NT2/D1 (cell line): ENCODE measurements at regions not wholly inside any gene's neighbourhood (a gene's known extent, or its start where the extent isn't known, plus 50 kb on each side); places are given as distances from the start of the nearest gene placed in this dataset.

Source experiments
- DNase-seq: peaks from one replicate; pipeline ENCODE4 v3.0.0-alpha.2; 2011; ENCODE audit warnings: low read depth, low spot score
- H3K27me3 ChIP-seq: 2 replicates; pipeline ENCODE4 v1.6.0; 2011; ENCODE audit warnings: mild to moderate bottlenecking; ENCODE audit not compliant: insufficient read length, insufficient read depth
- H3K36me3 ChIP-seq: 2 replicates; pipeline ENCODE4 v1.6.1; 2011; ENCODE audit warnings: mild to moderate bottlenecking, low read length, mixed read lengths; ENCODE audit not compliant: insufficient read depth, insufficient read length
- H3K4me1 ChIP-seq: 2 replicates; pipeline ENCODE4 v1.5.1; 2011; ENCODE audit not compliant: insufficient read depth, insufficient read length
- H3K4me3 ChIP-seq: 2 replicates; pipeline ENCODE4 v1.5.1; 2011; ENCODE audit warnings: low read depth; ENCODE audit not compliant: insufficient read length
- H3K9ac ChIP-seq: 2 replicates; pipeline ENCODE4 v1.6.0; 2011; ENCODE audit warnings: low read depth; ENCODE audit not compliant: insufficient read length
- H3K9me3 ChIP-seq: 2 replicates; pipeline ENCODE4 v1.5.1; 2011; ENCODE audit warnings: mild to moderate bottlenecking, low read length; ENCODE audit not compliant: insufficient read depth
- SUZ12 ChIP-seq: IDR thresholded peaks from 2 replicates; pipeline ENCODE4 v1.6.1; 2011; ENCODE audit not compliant: insufficient read length, insufficient read depth; ENCODE audit errors: extremely low read depth
- YY1 ChIP-seq: IDR thresholded peaks from 2 replicates; pipeline ENCODE4 v1.6.1; 2011; ENCODE audit not compliant: insufficient read length, insufficient read depth
- ZNF274 ChIP-seq: IDR thresholded peaks from 2 replicates; pipeline ENCODE4 v1.6.1; 2011; ENCODE audit warnings: mild to moderate bottlenecking, low read depth, low read length

- no peaks in the 10 kb centered on the region for H3K9me3 ChIP-seq
- H3K4me3 ChIP-seq: no peak overlapping the region
- no peaks in the 10 kb centered on the region for H3K36me3 ChIP-seq
- H3K9ac ChIP-seq: no peak overlapping the region
- H3K27me3 ChIP-seq: peaks cover 4% of the 10 kb centered on the region
- no peak for DNase-seq
- TF ChIP-seq ZNF274 (no peak), YY1 (no peak), SUZ12 (no peak)
- H3K4me1 ChIP-seq: no peaks in the 10 kb centered on the region
Observed at GRCh38 chr1:34625521-34626015, 129.3 kb upstream of the GJB5 start.

DNA sequence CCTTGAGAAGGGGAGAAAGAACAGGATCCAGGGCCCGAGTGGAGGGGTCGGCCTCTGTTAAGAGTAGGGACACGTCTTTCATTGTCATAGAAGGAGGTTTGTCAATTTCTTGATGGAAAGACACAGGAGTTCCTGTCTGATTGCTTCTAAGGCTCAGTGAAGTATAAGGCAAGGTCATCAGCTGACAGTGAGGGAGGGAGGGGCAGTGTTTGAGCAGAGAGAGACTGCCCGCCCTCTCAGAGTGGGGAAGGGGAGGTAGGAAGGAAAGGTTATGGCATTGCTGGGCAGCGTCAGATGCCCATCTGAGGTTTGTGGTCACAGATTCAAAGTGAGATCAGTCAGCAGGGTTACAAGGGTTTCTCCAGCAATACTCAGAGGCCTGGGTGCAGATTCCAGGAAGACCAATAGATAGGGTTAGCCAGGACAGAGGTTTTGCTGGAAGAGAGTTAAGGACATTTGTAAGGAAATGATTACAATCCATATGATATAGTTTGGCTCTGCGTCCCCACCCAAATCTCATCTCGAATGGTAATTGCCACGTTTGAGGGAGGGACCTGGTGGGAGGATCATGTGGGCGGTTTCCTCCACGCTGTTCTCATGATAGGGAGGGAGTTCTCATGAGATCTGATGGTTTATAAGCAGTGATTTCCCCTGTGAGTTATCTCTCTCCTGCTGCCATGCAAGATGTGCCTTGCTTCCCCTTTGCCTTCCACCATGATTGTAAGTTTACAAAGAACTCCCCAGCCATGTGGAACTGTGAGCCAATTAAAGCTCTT lies 127.2 kb upstream of the GJB5 start:
- Histone ChIP-seq H3K36me3 (no peaks in the 10 kb centered on the region), H3K9me3 (no peaks in the 10 kb centered on the region), H3K27me3 (peaks cover 4% of the 10 kb centered on the region), H3K9ac (no peak overlapping the region), H3K4me3 (no peak overlapping the region), H3K4me1 (no peaks in the 10 kb centered on the region)
- no peak for TF ChIP-seq ZNF274
- no peak for TF ChIP-seq YY1
- TF ChIP-seq SUZ12: no peak
- no peak for DNase-seq

DNA sequence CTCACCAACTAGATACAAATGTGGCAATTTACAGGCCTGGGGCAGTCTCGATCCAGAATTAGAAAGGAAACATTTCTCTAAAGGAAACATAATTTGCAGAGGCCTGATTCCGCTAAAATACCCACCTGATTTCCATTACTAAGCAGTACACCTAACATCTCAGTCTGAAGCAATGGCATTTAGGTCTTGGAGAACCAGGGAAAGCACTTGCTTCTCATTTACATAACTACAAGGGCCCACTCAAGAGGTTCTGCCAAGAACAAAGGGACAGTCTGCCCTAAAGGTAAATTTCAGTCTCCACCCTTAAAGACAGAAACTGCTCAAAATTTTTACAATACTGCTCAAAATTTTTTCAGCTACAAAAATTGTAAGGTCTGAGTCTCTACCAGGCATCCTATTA lies 123.7 kb upstream of the GJB5 start:
- H3K36me3 ChIP-seq: no peaks in the 10 kb centered on the region
- TF ChIP-seq ZNF274 (no peak), SUZ12 (no peak), YY1 (no peak)
- H3K4me3 ChIP-seq: no peak overlapping the region
- peaks cover 4% of the 10 kb centered on the region for H3K27me3 ChIP-seq
- DNase-seq: peak; percentile 46
- H3K4me1 ChIP-seq: no peaks in the 10 kb centered on the region
- H3K9ac ChIP-seq: no peak overlapping the region
- H3K9me3 ChIP-seq: no peaks in the 10 kb centered on the region

DNA sequence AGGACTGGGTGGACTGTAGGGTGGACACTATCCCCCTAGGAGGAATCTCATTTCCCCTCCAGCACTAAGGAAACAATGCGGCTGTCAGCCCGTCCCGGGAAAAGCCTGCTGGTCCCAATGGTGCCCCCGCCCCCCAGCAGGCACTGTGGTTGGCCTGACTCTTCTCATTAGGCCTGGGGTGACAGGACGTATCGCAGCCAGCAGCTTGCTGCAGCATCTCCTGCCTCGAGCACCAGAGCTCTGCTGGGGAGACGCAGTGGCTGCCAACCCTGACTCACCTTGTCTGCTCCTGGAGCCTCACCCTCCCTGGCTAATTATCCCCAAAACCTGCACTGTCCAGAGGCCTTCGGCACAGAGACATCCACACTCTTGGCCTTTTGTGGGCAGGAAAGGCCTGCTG lies 115.1 kb upstream of the GJB5 start:
- no peak overlapping the region for H3K4me3 ChIP-seq
- no peak overlapping the region for H3K9ac ChIP-seq
- DNase-seq: no peak
- no peak for TF ChIP-seq YY1
- TF ChIP-seq SUZ12: no peak
- no peak for TF ChIP-seq ZNF274
- no peaks in the 10 kb centered on the region for H3K27me3 ChIP-seq
- H3K9me3 ChIP-seq: no peaks in the 10 kb centered on the region
- H3K4me1 ChIP-seq: peaks cover 10% of the 10 kb centered on the region
- H3K36me3 ChIP-seq: no peaks in the 10 kb centered on the region

- H3K9ac ChIP-seq: no peak overlapping the region
- no peaks in the 10 kb centered on the region for H3K9me3 ChIP-seq
- H3K27me3 ChIP-seq: no peaks in the 10 kb centered on the region
- no peaks in the 10 kb centered on the region for H3K36me3 ChIP-seq
- no peak overlapping the region for H3K4me3 ChIP-seq
- H3K4me1 ChIP-seq: peaks cover 10% of the 10 kb centered on the region
- no peak for TF ChIP-seq SUZ12
- TF ChIP-seq ZNF274: no peak
- TF ChIP-seq YY1: no peak
- DNase-seq: no peak
Observed at GRCh38 chr1:34640654-34641401, 114.0 kb upstream of the GJB5 start.

- no peaks in the 10 kb centered on the region for H3K36me3 ChIP-seq
- no peak for DNase-seq
- no peak overlapping the region for H3K9ac ChIP-seq
- no peaks in the 10 kb centered on the region for H3K9me3 ChIP-seq
- H3K27me3 ChIP-seq: no peaks in the 10 kb centered on the region
- H3K4me3 ChIP-seq: no peak overlapping the region
- peaks cover 10% of the 10 kb centered on the region for H3K4me1 ChIP-seq
- TF ChIP-seq SUZ12 (no peak), ZNF274 (no peak), YY1 (no peak)
Observed at GRCh38 chr1:34642679-34643078, 112.2 kb upstream of the GJB5 start.

GRCh38 chr1:34645109-34645688 lies 109.6 kb upstream of the GJB5 start:
- no peaks in the 10 kb centered on the region for H3K27me3 ChIP-seq
- no peak for TF ChIP-seq SUZ12
- H3K4me3 ChIP-seq: no peak overlapping the region
- H3K9ac ChIP-seq: no peak overlapping the region
- no peaks in the 10 kb centered on the region for H3K9me3 ChIP-seq
- H3K36me3 ChIP-seq: no peaks in the 10 kb centered on the region
- no peak for DNase-seq
- H3K4me1 ChIP-seq: peaks cover 3% of the 10 kb centered on the region
